H1 (cell line): ENCODE measurements at regions not wholly inside any gene's neighbourhood (a gene's known extent, or its start where the extent isn't known, plus 50 kb on each side); places are given as distances from the start of the nearest gene placed in this dataset.

Experiments used
- CTCF ChIA-PET: fragments of 300-600 bp; sonication (Branson Sonifier 250); formaldehyde crosslinking; loops from one replicate; lab custom pipeline; 2021; ENCODE audit not compliant: partially characterized antibody; lab: Charles Lee
- POLR2A ChIA-PET: fragments of 300-600 bp; sonication (Branson Sonifier 250); formaldehyde crosslinking; loops from one replicate; lab custom pipeline; 2021; ENCODE audit warnings: inconsistent platforms; ENCODE audit not compliant: partially characterized antibody; lab: Charles Lee
- DNase-seq, 2 experiments: peaks; one replicate each; pipeline versions ENCODE4 v3.0.0 to v3.0.0-alpha.2; 2010 to 2022; ENCODE audit warnings: low spot score in 2 of 2, low read depth in 1 of 2, mixed read lengths in 1 of 2
- FAIRE-seq: peaks from 2 replicates; lab custom pipeline; 2011; peaks lifted over from hg19 to GRCh38; lab: Jason Lieb, UNC
- H2AFZ ChIP-seq: 2 replicates; pipeline ENCODE4 v1.8.1; 2012; ENCODE audit warnings: low read length, inconsistent platforms
- H2AK5ac ChIP-seq: 2 replicates; pipeline ENCODE4 v1.6.1; 2013; ENCODE audit warnings: low read depth, low read length
- H2BK120ac ChIP-seq: replicated peaks from 2 replicates; pipeline ENCODE3; 2013; ENCODE audit warnings: low read depth, low read length, inconsistent platforms
- H2BK12ac ChIP-seq: 2 replicates; pipeline ENCODE4 v1.6.1; 2013; ENCODE audit warnings: low read depth, low read length
- H2BK15ac ChIP-seq: 2 replicates; pipeline ENCODE4 v1.6.1; 2013; ENCODE audit warnings: low read length
- H2BK20ac ChIP-seq: 2 replicates; pipeline ENCODE4 v1.6.1; 2013; ENCODE audit warnings: low read length
- H2BK5ac ChIP-seq: 2 replicates; pipeline ENCODE4 v1.6.1; 2013; ENCODE audit warnings: low read depth, low read length
- H3K14ac ChIP-seq: 2 replicates; pipeline ENCODE4 v1.6.1; 2013; ENCODE audit warnings: inconsistent platforms; ENCODE audit not compliant: insufficient read length
- H3K18ac ChIP-seq: 2 replicates; pipeline ENCODE4 v1.6.1; 2013; ENCODE audit warnings: low read length; ENCODE audit errors: extremely low read depth
- H3K23ac ChIP-seq: 2 replicates; pipeline ENCODE4 v1.6.1; 2013; ENCODE audit warnings: inconsistent platforms; ENCODE audit not compliant: insufficient read length
- H3K23me2 ChIP-seq: 2 replicates; pipeline ENCODE4 v1.6.1; 2013; ENCODE audit warnings: low read depth, low read length
- H3K27ac ChIP-seq: 2 replicates; pipeline ENCODE4 v1.6.1; 2011; ENCODE audit warnings: low read depth, low read length, inconsistent platforms
- H3K27me3 ChIP-seq, 4 experiments: replicated peaks in 1 of 4; 1 replicate in 1 of 4; 2 replicates in 3 of 4; pipeline versions ENCODE4 v1.6.1 to v1.8.1; 2011 to 2013; ENCODE audit warnings: low read length in 3 of 4, mild to moderate bottlenecking in 3 of 4, inconsistent platforms in 2 of 4, mixed read lengths in 2 of 4, moderate library complexity in 1 of 4; ENCODE audit not compliant: control insufficient read depth in 3 of 4, insufficient read depth in 3 of 4; ENCODE audit errors: extremely low read depth in 1 of 4
- H3K36me3 ChIP-seq, 4 experiments: 2 replicates each; pipeline versions ENCODE4 v1.6.1 to v1.8.1; 2011 to 2013; ENCODE audit warnings: mild to moderate bottlenecking in 4 of 4, low read length in 3 of 4, moderate library complexity in 2 of 4, control low read depth in 1 of 4, inconsistent platforms in 1 of 4; ENCODE audit not compliant: insufficient read depth in 4 of 4, control insufficient read depth in 2 of 4
- H3K4ac ChIP-seq: replicated peaks from 2 replicates; pipeline ENCODE3; 2013; ENCODE audit warnings: low read length, low read depth, mixed read lengths, inconsistent platforms; ENCODE audit not compliant: insufficient read length
- H3K4me1 ChIP-seq, 4 experiments: replicated peaks in 1 of 4; 1 replicate in 1 of 4; 2 replicates in 3 of 4; pipeline versions ENCODE4 v1.6.1 to v1.8.1; 2011 to 2013; ENCODE audit warnings: low read length in 3 of 4, inconsistent platforms in 2 of 4, mixed read lengths in 1 of 4; ENCODE audit not compliant: insufficient read depth in 4 of 4, control insufficient read depth in 3 of 4
- H3K4me2 ChIP-seq, 2 experiments: 2 replicates each; pipeline versions ENCODE4 v1.6.1 to v1.8.1; 2011 to 2013; ENCODE audit warnings: low read depth in 2 of 2, low read length in 2 of 2, control low read depth in 1 of 2, inconsistent platforms in 1 of 2, mild to moderate bottlenecking in 1 of 2; ENCODE audit not compliant: insufficient read depth in 1 of 2
- H3K4me3 ChIP-seq, 4 experiments: fragments of 200-600, 300-600 bp in 1 of 4; sonication (generic), shearing (Covaris generic), sonication (Bioruptor Twin) in 1 of 4; 2 replicates each; pipeline versions ENCODE4 v1.5.1 to v1.8.1; 2011 to 2016; ENCODE audit warnings: low read length in 4 of 4, low read depth in 3 of 4, control low read depth in 2 of 4, inconsistent platforms in 2 of 4, mild to moderate bottlenecking in 2 of 4, mixed read lengths in 1 of 4, moderate library complexity in 1 of 4; ENCODE audit not compliant: insufficient read depth in 2 of 4; ENCODE audit errors: extremely low read depth in 1 of 4
- H3K56ac ChIP-seq: replicated peaks from 2 replicates; pipeline ENCODE3; 2013; ENCODE audit warnings: low read depth, mild to moderate bottlenecking, mixed read lengths, low read length, inconsistent platforms; ENCODE audit not compliant: insufficient read length
- H3K79me1 ChIP-seq: 2 replicates; pipeline ENCODE4 v1.6.1; 2013; ENCODE audit warnings: low read depth, low read length, control low read depth
- H3K79me2 ChIP-seq, 2 experiments: 2 replicates each; pipeline versions ENCODE4 v1.6.1 to v1.8.1; 2012 to 2013; ENCODE audit warnings: low read length in 2 of 2, mild to moderate bottlenecking in 2 of 2, inconsistent platforms in 1 of 2; ENCODE audit not compliant: insufficient read depth in 2 of 2, control insufficient read depth in 1 of 2
- H3K9ac ChIP-seq, 4 experiments: replicated peaks in 1 of 4; 1 replicate in 1 of 4; 2 replicates in 3 of 4; pipeline versions ENCODE4 v1.6.1 to v1.8.1; 2011 to 2013; ENCODE audit warnings: low read depth in 3 of 4, low read length in 3 of 4, control low read depth in 2 of 4, mild to moderate bottlenecking in 2 of 4, moderate library complexity in 2 of 4, inconsistent platforms in 1 of 4; ENCODE audit errors: extremely low read depth in 1 of 4
- H3K9me3 ChIP-seq, 2 experiments: 2 replicates each; pipeline versions ENCODE4 v1.6.1 to v1.8.1; 2012 to 2013; ENCODE audit warnings: mild to moderate bottlenecking in 2 of 2, moderate library complexity in 2 of 2, control low read depth in 1 of 2, inconsistent platforms in 1 of 2, low read depth in 1 of 2, low read length in 1 of 2, mixed read lengths in 1 of 2; ENCODE audit not compliant: insufficient read depth in 2 of 2
- H4K20me1 ChIP-seq, 2 experiments: replicated peaks in 1 of 2; 2 replicates each; pipeline versions ENCODE3 to v1.8.1; 2011 to 2013; ENCODE audit warnings: inconsistent platforms in 2 of 2, low read length in 2 of 2, mild to moderate bottlenecking in 1 of 2; ENCODE audit not compliant: insufficient read depth in 2 of 2, control insufficient read depth in 1 of 2
- H4K5ac ChIP-seq: 2 replicates; pipeline ENCODE4 v1.6.1; 2013; ENCODE audit warnings: low read length, low read depth, mixed read lengths, inconsistent platforms; ENCODE audit not compliant: insufficient read length
- H4K8ac ChIP-seq: 2 replicates; pipeline ENCODE4 v1.8.0; 2013; ENCODE audit warnings: mild to moderate bottlenecking, moderate library complexity, low read length, inconsistent platforms; ENCODE audit not compliant: insufficient read depth; ENCODE audit errors: extremely low read depth
- H4K91ac ChIP-seq: replicated peaks from 2 replicates; pipeline ENCODE3; 2013; ENCODE audit warnings: low read length, mixed read lengths, inconsistent platforms; ENCODE audit not compliant: insufficient read length
- ASH2L ChIP-seq: fragments of 200-600, 300-600 bp; sonication (generic); IDR thresholded peaks from one replicate; pipeline ENCODE4 v1.7.1; 2017; ENCODE audit warnings: low read length
- BACH1 ChIP-seq: IDR thresholded peaks from 2 replicates; pipeline ENCODE4 v1.6.1; 2012; ENCODE audit warnings: low read length, improper control_type of control experiment
- CEBPB ChIP-seq: IDR thresholded peaks from 2 replicates; pipeline ENCODE4 v1.6.1; 2012; ENCODE audit warnings: low read depth, low read length
- CHD1 ChIP-seq: IDR thresholded peaks from 2 replicates; pipeline ENCODE4 v1.6.1; 2012; ENCODE audit warnings: low read depth, low read length, improper control_type of control experiment
- CHD2 ChIP-seq: IDR thresholded peaks from 2 replicates; pipeline ENCODE4 v1.6.1; 2012; ENCODE audit warnings: low read length, improper control_type of control experiment
- EGR1 ChIP-seq: IDR thresholded peaks from 2 replicates; pipeline ENCODE4 v1.6.1; 2011; ENCODE audit warnings: low read depth, low read length, borderline replicate concordance
- HDAC2 ChIP-seq, 2 experiments: fragments of 300-600 bp in 1 of 2; sonication (generic) in 1 of 2; IDR thresholded peaks; 2 replicates each; pipeline ENCODE4 v1.6.1; 2011 to 2012; ENCODE audit warnings: low read depth in 2 of 2, low read length in 2 of 2, mild to moderate bottlenecking in 2 of 2, moderate library complexity in 2 of 2, borderline replicate concordance in 1 of 2, inconsistent platforms in 1 of 2
- NANOG ChIP-seq: IDR thresholded peaks from 2 replicates; pipeline ENCODE4 v1.6.1; 2011; ENCODE audit warnings: low read length, low read depth, mild to moderate bottlenecking, inconsistent platforms; ENCODE audit not compliant: insufficient read depth, poor library complexity, severe bottlenecking
- RFX5 ChIP-seq: IDR thresholded peaks from 2 replicates; pipeline ENCODE4 v1.6.1; 2011; ENCODE audit warnings: low read depth, low read length, improper control_type of control experiment, borderline replicate concordance
- RNF2 ChIP-seq: fragments of 200-900, 300-1000 bp; sonication (generic); IDR thresholded peaks from 2 replicates; pipeline ENCODE4 v1.7.1; 2016; ENCODE audit warnings: borderline replicate concordance, low read depth, mild to moderate bottlenecking, antibody characterized with exemption, low read length; ENCODE audit not compliant: poor library complexity, severe bottlenecking; ENCODE audit errors: missing control alignments
- TF ChIP-seq, protein P1 (sequence below): IDR thresholded peaks from 2 replicates; pipeline ENCODE4 v1.6.1; 2012; ENCODE audit warnings: inconsistent platforms
- TF ChIP-seq, protein P2 (sequence below): IDR thresholded peaks from 2 replicates; pipeline ENCODE4 v1.6.1; 2012; ENCODE audit warnings: low read length, inconsistent platforms

DNA sequence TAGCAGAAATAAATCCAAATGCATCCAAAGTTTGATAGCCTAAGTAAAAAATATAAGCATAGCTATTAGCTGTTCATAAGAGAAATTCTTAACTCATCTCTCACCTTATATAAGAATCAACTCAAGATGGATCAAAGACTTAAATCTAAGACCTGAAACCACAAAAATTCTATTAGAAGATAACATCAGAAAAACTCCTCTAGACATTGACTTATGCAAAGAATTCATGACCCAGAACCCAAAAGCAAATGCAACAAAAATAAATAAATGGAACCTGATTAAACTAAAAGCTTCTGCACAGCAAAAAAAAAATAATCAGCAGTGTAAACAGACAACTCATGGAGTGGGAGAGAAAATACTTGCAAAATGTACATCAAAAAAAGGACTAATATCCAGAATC lies 184.3 kb downstream of the TFAP2A start:
- DNase-seq (no peak), FAIRE-seq (no peak)
- Histone ChIP-seq H3K4me1 (no peaks in the 10 kb centered on the region), H3K56ac (no peak overlapping the region), H4K5ac (no peak overlapping the region), H4K20me1 (no peaks in the 10 kb centered on the region), H2BK120ac (no peak overlapping the region), H3K4ac (no peak overlapping the region), H2AFZ (no peak overlapping the region), H3K23ac (no peak overlapping the region), H3K4me2 (no peak overlapping the region), H4K8ac (no peak overlapping the region), H3K27ac (no peak overlapping the region), H3K18ac (no peak overlapping the region), H3K36me3 (no peaks in the 10 kb centered on the region), H3K79me2 (no peaks in the 10 kb centered on the region), H2BK15ac (no peak overlapping the region), H3K14ac (no peak overlapping the region), H3K79me1 (no peaks in the 10 kb centered on the region), H3K9me3 (no peaks in the 10 kb centered on the region), H3K27me3 (no peaks in the 10 kb centered on the region), H3K23me2 (no peaks in the 10 kb centered on the region), H2BK20ac (no peak overlapping the region), H2BK12ac (no peak overlapping the region), H3K4me3 (no peak overlapping the region), H2AK5ac (no peak overlapping the region), H2BK5ac (no peak overlapping the region), H4K91ac (no peak overlapping the region), H3K9ac (no peak overlapping the region)
- ChIA-PET POLR2A (no interaction called here), CTCF (interaction anchor here (1.2 kb wide), 1 partner anchor 46 kb away, joined by 3 read pairs; no protein-coding TSS in a partner anchor)
- TF ChIP-seq, protein P1, sequence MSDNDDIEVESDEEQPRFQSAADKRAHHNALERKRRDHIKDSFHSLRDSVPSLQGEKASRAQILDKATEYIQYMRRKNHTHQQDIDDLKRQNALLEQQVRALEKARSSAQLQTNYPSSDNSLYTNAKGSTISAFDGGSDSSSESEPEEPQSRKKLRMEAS: no peak
- no peak for TF ChIP-seq RNF2
- no peak for TF ChIP-seq NANOG
- no peak for TF ChIP-seq CHD1
- TF ChIP-seq, protein P2, sequence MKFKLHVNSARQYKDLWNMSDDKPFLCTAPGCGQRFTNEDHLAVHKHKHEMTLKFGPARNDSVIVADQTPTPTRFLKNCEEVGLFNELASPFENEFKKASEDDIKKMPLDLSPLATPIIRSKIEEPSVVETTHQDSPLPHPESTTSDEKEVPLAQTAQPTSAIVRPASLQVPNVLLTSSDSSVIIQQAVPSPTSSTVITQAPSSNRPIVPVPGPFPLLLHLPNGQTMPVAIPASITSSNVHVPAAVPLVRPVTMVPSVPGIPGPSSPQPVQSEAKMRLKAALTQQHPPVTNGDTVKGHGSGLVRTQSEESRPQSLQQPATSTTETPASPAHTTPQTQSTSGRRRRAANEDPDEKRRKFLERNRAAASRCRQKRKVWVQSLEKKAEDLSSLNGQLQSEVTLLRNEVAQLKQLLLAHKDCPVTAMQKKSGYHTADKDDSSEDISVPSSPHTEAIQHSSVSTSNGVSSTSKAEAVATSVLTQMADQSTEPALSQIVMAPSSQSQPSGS: no peak
- no peak for TF ChIP-seq EGR1
- no peak for TF ChIP-seq BACH1
- no peak for TF ChIP-seq RFX5
- no peak for TF ChIP-seq HDAC2 (IDR thresholded peaks at IDR 0.05; ENCODE audit: borderline replicate concordance in 1 of 2, low read depth in 2 of 2, low read length in 2 of 2)
- TF ChIP-seq CEBPB: no peak
- TF ChIP-seq CHD2: no peak
- no peak for TF ChIP-seq ASH2L
